Endothelial cell of hepatic sinusoid (primary cell): ENCODE measurements at regions not wholly inside any gene's neighbourhood (a gene's known extent, or its start where the extent isn't known, plus 50 kb on each side); places are given as distances from the start of the nearest gene placed in this dataset.
"Not testable (repeated sequence)": the region's sequence is repeated elsewhere in the genome, so short reads cannot be mapped to it uniquely, and the experiment has no call there.

Source experiments
- in situ Hi-C: cut with HindIII; loops from 2 replicates; pipeline ENCODE4 v1.10.0; 2017; ENCODE audit warnings: low sequenced_read_pairs

DNA sequence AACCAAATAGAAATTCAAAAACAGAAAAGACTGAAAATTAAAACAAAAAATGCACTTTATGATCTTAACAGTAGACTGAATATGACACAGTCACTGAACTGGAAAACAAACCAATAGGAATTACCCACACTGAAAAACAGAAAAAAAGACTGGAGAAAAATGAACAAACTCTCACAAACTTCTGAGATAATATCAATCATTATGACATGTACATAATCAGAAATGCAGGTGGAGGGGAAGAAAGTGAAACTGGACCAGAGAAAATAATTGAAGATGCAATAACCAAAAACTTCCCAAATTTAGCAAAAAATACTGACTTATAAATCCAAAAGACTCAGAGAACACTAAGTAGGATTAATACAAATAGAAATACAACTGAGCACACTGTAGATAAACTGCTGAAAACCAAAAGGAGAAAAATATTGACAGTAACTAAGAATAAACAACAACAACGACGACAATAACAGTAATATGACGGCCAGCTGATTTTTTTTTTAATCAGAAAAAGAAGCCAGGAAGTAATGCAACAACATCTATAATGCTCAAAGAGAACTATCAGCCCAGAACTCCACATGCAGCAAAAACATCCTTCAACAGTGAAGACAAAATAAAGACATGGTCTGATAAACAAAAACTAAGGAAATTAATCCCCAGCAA lies 108.1 kb downstream of the ZFAND4 start:
- in situ Hi-C loops: no loop called here

DNA sequence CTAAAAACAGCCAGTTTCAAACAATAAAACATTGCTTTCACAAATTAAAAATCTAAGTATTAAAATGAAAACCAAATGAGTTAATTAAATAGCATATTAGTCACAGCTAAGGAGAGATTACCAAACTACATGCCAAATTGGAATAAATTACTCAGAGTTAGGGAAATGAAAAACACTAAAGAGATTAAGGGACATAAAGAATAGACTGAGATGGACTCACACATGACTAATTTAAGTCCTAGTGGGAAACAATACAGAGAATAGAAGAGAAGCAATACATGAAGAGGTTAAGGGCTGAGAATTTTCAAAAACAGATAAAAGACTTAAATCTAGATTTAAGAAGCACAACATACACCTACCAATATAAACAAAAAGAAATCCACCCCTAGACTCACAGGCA lies 110.6 kb downstream of the ZFAND4 start:
- in situ Hi-C loops: no loop called here

DNA sequence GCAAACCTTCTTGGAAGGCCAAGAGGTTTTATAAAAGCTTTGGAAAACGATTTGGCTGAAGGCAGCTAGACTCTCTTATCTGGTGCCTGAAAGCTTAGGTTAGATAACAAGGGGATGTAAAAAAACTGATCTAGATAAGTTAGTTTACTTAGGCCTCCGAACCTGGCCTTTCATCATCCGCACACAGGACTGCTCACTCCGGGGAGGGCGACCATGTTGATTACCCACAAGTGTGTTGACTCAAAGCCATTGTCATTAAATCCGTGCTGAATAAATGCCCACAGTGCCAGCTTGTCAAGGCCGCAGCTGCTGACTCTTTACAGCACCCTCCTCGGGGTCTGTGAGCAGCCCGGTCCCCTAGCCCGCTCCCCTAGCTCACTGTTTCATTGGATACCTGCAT lies 112.3 kb downstream of the ZFAND4 start:
- in situ Hi-C loops: no loop called here

DNA sequence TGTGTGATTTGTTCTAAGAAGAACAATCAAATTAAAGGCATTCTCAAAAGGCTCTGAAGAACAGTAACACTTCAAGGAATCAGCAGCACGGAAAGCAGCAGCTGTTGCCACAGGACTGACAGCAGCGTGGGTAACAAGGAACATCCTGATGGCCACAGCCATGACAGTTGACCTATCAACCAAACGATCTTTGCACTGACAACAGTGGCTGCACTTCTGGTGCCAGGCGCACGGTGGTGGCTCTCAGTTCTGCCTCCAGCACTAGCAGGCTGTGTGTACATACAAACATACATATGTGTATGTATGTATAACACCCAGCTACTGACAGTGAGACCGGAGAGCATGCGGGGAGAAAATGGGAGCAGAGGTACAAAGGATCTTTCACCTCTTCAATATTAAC lies 114.1 kb downstream of the ZFAND4 start:
- in situ Hi-C loops: no loop called here

DNA sequence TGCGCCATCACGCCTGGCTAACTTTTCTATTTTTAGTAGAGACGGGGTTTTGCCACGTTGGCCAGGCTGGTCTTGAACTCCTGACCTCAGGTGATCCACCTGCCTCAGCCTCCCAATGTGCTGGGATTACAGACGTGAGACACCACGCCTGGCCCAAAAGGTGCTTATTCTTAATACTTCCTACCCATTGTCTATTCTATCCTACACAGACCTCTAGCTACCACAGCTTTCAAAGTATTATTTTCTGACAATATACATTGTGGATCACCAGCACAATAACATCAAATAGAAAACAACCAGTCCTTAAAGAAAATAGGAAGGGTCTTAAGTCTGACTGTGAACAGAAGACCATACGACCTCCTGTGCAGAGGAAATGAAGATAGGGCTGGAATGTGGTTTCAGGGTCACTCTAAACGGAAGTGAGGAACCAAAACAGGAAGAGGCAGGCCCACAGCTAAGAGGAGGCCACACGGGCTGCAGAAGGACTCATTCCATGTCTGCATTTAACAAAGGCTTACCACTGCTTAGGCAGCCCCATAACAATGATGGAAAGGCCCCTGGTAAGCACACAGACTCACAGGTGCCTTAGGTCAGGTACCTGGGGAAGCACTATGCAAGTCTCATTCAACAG lies 115.2 kb downstream of the ZFAND4 start:
- in situ Hi-C loops: no loop called here

DNA sequence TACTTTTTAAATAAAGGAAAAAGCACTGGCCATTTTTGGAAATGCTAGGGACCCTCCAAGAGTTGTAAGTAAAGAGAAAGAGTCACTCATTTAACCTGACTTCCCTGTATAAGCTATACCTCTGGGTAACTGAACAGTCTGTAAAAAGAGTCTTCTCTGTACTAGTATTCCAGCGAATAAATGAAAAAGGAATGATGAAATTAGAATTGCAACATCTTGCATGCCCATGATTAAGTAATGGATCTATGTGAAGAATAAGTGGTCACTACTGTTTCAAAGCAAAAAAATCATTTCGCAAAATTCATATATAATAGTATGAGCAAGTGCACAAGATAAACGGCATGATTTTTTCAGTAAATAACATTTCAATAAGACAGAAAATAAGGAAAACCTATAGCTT lies 116.8 kb downstream of the ZFAND4 start:
- in situ Hi-C loops: no loop called here

DNA sequence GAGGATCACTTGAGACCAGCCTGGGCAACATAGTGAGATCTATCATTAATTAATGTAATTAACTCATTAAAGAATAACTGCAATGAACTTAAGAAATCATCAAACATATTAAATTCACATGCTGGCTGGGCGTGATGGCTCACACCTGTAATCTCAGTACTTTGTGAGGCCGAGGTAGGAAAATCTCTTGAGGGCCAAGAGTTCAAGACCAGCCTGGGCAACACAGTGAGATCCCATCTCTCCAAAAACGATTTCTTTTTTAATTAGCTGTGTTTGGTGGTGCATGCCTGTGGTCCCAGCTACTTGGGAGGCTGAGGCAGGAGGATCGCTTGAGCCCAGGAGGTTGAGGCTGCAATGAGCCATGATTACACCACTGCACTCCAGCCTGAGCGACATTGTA lies 117.2 kb downstream of the ZFAND4 start:
- in situ Hi-C loops: not testable (repeated sequence)

DNA sequence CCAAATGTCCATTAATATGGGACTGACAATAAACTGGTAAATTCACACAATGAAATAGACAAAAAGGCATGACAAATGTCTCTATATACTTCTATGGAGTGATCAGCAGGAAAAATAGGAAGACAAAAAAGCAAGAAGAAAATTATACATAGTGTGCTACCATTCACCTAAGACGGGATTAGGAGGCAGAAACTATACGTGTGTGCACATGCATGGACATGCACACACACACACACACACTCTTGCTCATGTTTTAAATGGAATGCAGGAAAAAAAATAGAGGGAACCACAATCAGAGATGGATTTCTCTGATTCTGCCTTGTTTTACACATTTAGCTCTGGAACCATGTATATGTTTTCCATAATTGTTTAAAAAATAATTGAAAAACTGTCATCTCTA lies 119.0 kb downstream of the ZFAND4 start:
- in situ Hi-C loops: no loop called here

DNA sequence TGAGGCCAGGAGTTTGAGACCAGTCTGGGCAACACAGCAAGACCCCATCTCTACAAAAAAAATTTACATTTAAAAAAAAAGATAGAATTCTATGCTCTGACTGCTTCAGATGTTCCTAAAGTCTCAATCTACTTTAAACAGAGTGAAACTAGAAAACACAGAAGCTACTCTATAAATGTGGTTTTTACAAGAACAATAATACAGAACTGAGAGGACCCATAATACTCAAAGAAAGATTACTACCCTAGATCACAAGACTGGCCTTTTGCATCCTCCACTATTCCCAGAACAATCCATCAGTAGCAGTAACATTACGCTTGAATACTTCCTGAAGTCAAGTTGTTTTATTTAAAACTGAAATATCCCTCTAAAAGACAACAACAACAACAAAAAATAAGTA lies 119.4 kb downstream of the ZFAND4 start:
- in situ Hi-C loops: no loop called here

DNA sequence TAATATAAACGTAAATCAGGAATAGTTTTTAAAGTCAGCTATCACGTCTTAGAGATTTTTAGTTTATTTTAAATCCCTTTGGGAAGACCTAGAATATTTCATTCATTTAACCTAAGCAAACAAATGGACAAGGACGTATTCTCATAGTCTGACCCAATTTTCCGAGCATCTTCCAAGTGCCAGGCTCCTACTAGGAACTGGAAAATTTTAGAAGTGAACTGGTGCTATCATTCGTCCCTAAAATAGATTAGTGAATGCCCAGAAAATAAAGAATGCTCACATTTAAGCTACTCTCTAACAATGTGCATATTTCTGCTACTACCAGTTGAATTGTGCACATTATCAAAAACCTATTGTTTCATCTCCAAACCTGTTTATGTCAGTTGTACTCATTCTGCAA lies 120.1 kb downstream of the ZFAND4 start:
- in situ Hi-C loops: no loop called here

DNA sequence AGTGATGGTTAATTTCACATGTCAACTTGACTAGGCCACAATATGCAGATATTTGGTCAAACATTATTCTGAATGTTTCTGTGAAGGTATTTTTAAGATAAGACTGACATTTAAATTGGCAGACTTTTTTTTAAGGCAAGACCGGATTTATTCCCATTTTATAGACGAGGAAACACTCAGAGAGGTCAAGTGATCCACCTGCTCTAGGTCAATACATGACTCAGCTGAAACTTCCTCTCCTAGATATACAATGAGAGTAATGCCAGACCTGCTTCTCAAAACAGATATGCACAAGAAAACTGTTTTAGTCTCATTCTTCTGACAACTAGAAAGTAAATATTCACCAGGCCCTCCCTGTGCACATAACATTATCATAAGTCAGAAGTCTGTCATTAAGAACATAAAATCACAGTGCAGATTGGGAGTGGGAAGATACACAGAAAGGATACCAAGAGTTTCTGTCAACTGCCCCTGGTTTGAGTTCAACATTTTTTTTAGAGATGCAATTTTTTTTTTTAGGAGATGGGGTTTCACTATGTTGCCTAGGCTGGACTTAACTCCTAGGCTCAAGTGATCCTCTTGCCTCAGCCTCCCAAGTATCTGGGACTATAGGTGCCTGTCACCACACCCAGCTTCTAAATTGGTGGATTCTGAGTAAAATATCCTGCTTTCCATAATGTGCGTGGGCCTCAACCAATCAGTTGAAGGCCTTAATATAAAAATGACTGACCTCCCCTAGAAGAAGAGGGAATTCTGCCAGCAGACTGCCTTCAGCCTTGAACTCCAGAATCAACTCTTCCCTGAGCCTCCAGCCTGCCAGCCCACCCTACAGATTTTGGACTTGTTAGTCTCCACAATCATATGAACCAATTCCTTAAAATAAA lies 121.4 kb downstream of the ZFAND4 start:
- in situ Hi-C loops: no loop called here

DNA sequence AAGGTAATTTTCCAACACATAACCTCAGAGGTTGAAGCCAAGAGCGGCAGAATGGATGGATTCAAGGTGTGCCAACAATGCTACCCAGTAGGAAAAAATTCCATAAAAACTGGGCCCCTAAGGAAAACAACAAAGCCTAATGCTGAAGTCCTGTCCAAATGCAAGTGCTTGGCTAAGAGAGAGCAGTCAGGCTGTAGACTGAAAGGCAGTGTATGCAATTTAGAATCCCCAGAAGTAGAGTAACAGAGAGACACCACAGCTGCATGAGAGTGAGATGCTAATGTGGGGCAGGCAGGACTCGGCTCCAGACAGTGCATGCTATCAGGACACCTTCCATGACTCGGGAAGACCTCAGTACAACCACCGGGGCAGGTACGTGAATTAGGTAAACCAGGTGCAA lies 124.5 kb downstream of the ZFAND4 start:
- in situ Hi-C loops: loop anchor here (5.0 kb wide), 1 partner anchor 76 kb away; no protein-coding TSS in a partner anchor

DNA sequence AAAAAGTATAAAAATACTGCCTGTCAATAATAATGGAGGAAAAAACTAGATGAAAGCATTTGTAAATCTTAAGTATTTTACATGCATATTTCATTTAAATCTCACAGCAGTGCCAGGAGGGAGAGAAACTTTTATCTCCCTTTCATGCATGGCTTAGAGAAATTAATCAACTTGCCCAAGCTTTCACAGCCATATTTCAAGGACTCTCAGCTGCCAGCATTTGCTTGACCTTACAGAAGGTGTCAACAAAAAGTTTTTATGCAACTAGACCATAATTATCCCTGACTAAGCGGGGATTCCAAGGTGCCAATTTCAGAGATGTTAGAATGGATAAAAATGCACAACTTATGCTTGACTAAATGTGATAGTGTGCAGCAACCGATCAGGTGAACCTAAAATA lies 125.4 kb downstream of the ZFAND4 start:
- in situ Hi-C loops: loop anchor here (5.0 kb wide), 1 partner anchor 75 kb away; no protein-coding TSS in a partner anchor

DNA sequence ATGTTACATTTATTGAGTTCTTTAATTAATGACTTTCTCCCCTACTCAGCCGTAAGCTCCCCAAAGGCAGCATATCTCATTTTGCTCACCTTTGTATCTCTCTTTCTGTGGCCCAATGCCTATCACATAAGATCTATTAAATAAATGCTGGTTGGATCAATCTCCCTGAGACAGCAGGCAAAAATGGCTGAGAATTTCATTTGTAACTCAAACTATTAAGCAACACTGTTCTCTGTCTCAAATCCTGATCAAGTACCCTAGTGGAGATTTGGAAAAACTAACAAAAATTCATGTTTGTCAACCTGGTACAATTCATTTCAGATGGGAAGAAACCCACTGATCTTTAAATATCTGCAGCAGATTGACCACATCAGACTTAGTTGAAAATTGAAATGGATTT lies 127.4 kb downstream of the ZFAND4 start:
- in situ Hi-C loops: loop anchor here (5.0 kb wide), 1 partner anchor 73 kb away; no protein-coding TSS in a partner anchor

DNA sequence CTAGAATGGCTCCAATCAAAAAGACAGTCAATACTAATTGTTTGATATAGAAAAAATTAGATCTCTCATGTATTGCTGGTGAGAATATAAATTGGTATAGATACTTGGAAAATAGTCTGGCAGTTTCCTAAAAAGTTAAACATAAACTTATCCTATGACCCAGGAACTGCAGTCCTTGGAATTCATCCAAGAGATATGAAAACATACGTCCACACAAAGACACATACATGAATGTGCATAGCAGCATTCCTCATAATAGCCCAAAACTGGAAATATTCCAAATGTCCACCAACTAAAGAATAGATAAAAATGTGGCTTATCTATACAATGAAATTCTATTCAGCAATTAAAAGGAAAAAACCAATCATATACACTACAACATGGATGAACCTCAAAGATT lies 128.4 kb downstream of the ZFAND4 start:
- in situ Hi-C loops: no loop called here

DNA sequence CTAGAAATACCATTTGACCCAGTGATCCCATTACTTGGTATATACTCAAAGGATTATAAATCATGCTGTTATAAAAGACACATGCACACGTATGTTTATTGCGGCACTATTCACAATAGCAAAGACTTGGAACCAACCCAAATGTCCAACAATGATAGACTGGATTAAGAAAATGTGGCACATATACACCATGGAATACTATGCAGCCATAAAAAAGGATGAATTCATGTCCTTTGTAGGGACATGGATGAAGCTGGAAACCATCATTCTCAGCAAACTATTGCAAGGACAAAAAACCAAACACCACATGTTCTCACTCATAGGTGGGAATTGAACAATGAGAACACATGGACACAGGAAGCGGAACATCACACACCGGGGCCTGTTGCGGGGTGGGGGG lies 131.5 kb downstream of the ZFAND4 start:
- in situ Hi-C loops: not testable (repeated sequence)

DNA sequence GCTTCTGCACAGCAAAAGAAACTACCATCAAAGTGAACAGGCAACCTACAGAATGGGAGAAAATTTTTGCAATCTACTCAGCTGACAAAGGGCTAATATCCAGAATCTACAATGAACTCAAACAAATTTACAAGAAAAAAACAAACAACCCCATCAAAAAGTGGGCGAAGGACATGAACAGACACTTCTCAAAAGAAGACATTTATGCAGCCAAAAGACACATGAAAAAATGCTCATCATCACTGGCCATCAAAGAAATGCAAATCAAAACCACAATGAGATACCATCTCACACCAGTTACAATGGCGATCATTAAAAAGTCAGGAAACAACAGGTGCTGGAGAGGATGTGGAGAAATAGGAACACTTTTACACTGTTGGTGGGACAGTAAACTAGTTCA lies 132.0 kb downstream of the ZFAND4 start:
- in situ Hi-C loops: not testable (repeated sequence)

DNA sequence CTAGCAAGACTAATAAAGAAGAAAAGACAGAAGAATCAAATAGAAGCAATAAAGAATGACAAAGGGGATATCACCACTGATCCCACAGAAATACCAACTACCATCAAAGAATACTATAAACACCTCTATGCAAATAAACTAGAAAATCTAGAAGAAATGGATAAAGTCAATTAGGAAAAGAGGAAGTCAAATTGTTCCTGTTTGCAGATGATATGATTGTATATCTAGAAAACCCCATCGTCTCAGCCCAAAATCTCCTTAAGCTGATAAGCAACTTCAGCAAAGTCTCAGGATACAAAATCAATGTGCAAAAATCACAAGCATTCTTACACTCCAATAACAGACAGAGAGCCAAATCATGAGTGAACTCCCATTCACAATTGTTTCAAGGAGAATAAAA lies 133.0 kb downstream of the ZFAND4 start:
- in situ Hi-C loops: not testable (repeated sequence)

DNA sequence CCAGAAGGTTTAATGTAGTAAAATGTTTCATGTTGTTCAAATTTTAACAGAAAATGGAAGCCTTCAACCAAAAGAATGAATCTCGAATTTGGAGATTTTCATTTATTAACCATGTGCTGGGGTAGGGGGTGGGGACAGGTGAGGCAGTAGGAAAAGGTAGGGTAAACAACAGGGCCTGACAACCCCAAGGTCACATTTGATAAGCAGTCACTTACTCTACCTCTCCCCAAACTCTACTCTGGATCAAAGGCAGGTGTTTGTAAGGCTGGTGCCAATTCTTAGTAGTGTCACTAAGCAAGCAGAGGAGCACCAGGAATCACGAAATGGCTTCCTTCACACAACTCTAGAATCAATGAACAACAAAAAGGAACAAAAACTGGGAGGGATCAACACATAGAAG lies 138.0 kb downstream of the ZFAND4 start:
- in situ Hi-C loops: no loop called here

DNA sequence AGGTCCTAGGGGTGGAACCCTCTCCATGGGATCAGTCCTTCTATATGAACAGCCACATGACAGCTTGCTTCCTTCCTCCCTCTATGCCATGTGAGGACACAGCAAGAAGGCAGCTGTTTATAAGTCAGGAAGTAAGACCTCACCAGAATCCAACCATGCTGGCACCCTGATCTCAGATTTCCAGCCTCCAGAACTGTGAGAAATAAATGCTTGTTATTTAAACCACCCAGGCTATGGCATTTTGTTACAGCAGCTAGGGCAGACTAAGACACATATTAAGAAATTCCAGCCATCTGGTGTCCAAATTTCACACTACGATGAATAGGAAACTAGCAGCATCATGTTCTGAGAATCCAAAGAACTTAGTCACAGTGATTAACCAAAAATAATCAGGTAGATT lies 140.1 kb downstream of the ZFAND4 start:
- in situ Hi-C loops: no loop called here

DNA sequence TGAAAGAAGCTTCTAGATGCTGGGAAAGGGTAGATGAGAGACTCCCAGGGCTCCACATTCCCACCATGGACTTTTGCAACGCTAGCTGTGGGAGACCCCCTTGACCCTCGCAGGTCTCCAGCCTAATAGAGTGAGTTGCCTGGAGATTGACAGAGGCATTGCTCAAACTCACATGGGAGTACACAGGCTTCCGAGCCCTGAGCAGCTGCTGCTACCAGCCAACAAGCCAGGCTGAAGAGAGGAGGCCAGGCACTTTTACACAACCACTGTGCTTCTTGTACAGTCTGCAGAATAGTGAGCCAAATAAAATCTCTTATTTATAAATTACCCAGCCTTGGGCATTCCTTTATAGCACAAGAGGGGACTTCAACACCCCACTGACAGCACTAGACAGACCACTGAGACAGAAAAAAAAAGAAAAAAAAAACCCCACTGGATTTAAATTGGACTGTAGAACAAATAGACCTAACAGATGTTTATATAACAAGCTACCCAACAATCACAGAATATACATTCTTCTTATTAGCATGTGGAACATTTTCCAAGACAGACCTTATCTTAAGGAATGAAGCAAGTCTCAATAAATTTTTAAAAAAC lies 146.2 kb downstream of the ZFAND4 start:
- in situ Hi-C loops: no loop called here
